ENCODE measurements at regions not wholly inside any gene's neighbourhood (a gene's known extent, or its start where the extent isn't known, plus 50 kb on each side); places are given as distances from the start of the nearest gene placed in this dataset.

DNA sequence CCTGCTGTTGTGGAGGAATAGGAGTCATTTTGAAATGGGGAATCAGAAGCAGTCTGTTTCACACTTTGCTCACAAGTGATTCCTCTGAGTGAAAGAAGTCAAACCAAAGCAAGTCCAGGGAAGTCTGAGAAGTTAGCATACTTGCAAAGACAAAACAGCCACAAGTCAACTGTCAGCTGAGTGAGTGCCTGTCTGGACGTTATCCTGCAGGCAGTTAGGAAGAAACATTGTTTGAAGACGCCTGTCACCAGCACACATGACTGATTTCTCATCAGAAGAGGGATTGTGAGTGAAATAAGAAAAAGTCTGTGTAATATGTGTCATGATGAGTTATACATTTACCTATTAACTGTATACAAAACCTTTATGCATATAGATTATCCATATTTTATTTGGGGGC lies 153.5 kb downstream of the KCNRG start:
- Histone ChIP-seq H3K4me3 (ENCODE audit: insufficient read depth, low read depth, low read length) (no peak overlapping the region), H3K4me2 (ENCODE audit: low read depth, low read length) (no peak overlapping the region), H2BK20ac (ENCODE audit: low read depth, low read length) (no peak overlapping the region), H4K20me1 (ENCODE audit: insufficient read depth, low read length) (no peaks in the 10 kb centered on the region), H2AFZ (replicated peaks; ENCODE audit: low read length, poor library complexity) (no peak overlapping the region), H4K91ac (ENCODE audit: insufficient read depth, low read depth, low read length) (no peak overlapping the region), H2AK9ac (replicated peaks; ENCODE audit: low read depth, low read length, poor library complexity) (no peak overlapping the region), H3K9me3 (ENCODE audit: control insufficient read depth, insufficient read depth, low read length) (no peaks in the 10 kb centered on the region), H4K8ac (ENCODE audit: low read depth in 2 of 2, low read length in 2 of 2) (no peak overlapping the region), H2BK120ac (ENCODE audit: low read depth, low read length) (no peak overlapping the region), H3K27me3 (ENCODE audit: control insufficient read depth, insufficient read depth, low read length) (no peaks in the 10 kb centered on the region; the same call in 1 of the 2 replicates), H3K4ac (ENCODE audit: low read depth, low read length) (no peak overlapping the region), H3K36me3 (ENCODE audit: control insufficient read depth, insufficient read depth, low read length) (no peaks in the 10 kb centered on the region), H3K56ac (ENCODE audit: extremely low read depth, insufficient read depth, low read length) (no peak overlapping the region), H3K79me1 (ENCODE audit: low read depth in 1 of 2, low read length in 2 of 2) (no peaks in the 10 kb centered on the region), H2AK5ac (ENCODE audit: low read depth, low read length) (no peak overlapping the region), H2BK15ac (ENCODE audit: low read depth, low read length) (no peak overlapping the region), H3K27ac (ENCODE audit: insufficient read depth, low read length) (no peak overlapping the region), H3K14ac (replicated peaks; ENCODE audit: low read depth, low read length) (no peak overlapping the region), H3K4me1 (ENCODE audit: control insufficient read depth, insufficient read depth, low read length) (no peaks in the 10 kb centered on the region), H3K18ac (ENCODE audit: low read depth, low read length) (no peak overlapping the region), H3K23ac (ENCODE audit: low read depth, low read length) (no peak overlapping the region), H4K5ac (ENCODE audit: low read depth, low read length) (no peak overlapping the region), H3K9me1 (ENCODE audit: insufficient read depth, low read length) (no peaks in the 10 kb centered on the region), H3K9ac (ENCODE audit: low read depth, low read length) (no peak overlapping the region), H2BK5ac (ENCODE audit: low read depth, low read length, poor library complexity, severe bottlenecking) (no peak overlapping the region)
- DNase-seq (no peak), ATAC-seq (ENCODE audit: low read depth) (no peak)
- WGBS, 2 experiments (ENCODE audit: extremely low coverage in 2 of 2, insufficient read length in 1 of 2): no CpG with 5 or more reads among the region's 2 CpGs
- ChIA-PET CTCF (interaction anchor here (0.6 kb wide), 1 partner anchor 617 kb away, joined by 3 read pairs; no protein-coding TSS in a partner anchor), POLR2A (ENCODE audit: unreplicated experiment) (no interaction called here)
- BruUV-seq (replicated peaks): no TSS peak
- in situ Hi-C loops (cut with MboI; ENCODE audit: low sequenced_read_pairs): no loop called here
- dilution Hi-C loops (cut with HindIII; ENCODE audit: low sequenced_read_pairs, unreplicated experiment): no loop called here
- TF ChIP-seq, protein P1, sequence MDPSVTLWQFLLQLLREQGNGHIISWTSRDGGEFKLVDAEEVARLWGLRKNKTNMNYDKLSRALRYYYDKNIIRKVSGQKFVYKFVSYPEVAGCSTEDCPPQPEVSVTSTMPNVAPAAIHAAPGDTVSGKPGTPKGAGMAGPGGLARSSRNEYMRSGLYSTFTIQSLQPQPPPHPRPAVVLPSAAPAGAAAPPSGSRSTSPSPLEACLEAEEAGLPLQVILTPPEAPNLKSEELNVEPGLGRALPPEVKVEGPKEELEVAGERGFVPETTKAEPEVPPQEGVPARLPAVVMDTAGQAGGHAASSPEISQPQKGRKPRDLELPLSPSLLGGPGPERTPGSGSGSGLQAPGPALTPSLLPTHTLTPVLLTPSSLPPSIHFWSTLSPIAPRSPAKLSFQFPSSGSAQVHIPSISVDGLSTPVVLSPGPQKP (IDR thresholded peaks at IDR 0.05; ENCODE audit: borderline replicate concordance, low read depth, low read length): no peak
- no peak for TF ChIP-seq FOS (IDR thresholded peaks at IDR 0.05; ENCODE audit: low read depth, low read length)
- TF ChIP-seq CEBPB (IDR thresholded peaks at IDR 0.05; ENCODE audit: low read depth, low read length): no peak
- no peak for TF ChIP-seq MXI1 (IDR thresholded peaks at IDR 0.05; ENCODE audit: borderline replicate concordance, low read depth, low read length)
- no peak for TF ChIP-seq RFX5 (IDR thresholded peaks at IDR 0.05; ENCODE audit: low read depth, low read length)
- intact Hi-C loops (cut with micrococcal nuclease): no loop called here
